ENCODE measurements at regions not wholly inside any gene's neighbourhood (a gene's known extent, or its start where the extent isn't known, plus 50 kb on each side); places are given as distances from the start of the nearest gene placed in this dataset.
A peak's percentile ranks its signal among the peaks of the same experiment; 100 is the strongest.

DNA sequence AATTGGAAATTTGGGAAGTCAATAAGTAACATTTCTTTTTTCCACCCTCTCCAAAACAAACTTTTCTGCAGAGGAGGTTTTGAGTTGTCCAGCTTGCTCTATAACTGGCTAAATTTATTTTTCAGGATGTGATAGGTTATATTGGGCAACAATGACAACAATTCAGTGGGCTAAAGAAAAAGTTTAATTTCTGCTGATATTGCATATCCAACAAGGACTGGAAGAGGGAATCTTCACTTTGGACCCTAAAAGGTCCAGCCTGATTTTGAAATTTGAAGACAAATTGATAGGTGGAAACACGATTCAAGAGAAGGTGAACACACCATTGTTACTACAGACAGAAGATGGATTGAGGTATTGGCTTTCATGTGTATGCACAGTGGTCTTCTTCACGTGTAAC lies 393.1 kb downstream of the BRINP1 start:
- no peak for DNase-seq (ENCODE audit: low read depth in 4 of 4, low spot score in 3 of 4)

DNA sequence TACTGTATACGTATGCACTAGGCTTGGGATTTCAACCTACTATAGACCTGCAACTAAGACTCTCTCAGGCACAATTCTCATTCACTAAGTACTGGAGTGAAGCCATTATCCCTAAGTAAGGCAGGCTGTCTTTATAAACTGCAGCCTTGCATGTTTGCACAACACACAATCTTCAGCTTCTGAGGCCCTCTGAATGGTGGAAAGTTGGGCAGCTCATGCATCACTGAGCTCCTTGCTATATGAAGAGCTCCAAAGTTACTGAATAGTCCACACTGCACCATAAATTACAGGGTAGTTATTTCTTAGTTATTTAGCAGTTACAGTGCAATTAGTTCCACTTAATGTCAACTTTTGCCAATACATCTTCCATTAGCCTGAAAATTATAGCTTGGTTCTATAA lies 384.6 kb downstream of the BRINP1 start:
- no peak for DNase-seq (ENCODE audit: low read depth in 4 of 4, low spot score in 3 of 4)

DNA sequence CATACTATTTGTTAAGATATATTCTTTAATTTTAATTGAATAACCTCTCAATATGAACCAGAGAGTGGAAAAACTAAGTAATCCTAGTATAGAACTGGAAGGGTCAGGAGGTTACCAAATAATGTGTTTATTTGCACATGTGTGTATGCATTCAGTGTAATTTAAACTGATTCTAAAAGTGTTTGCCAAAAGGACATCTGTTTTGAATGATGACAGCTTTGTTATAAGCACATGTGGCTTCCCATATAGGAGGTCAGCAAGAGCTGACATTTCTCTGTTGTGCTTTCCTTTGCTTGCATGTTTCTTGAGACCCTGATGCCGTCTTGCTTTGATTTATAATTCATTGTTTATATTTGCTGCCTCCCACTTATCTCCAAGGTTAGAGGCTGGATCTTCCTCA lies 383.4 kb downstream of the BRINP1 start:
- DNase-seq (ENCODE audit: low read depth in 4 of 4, low spot score in 3 of 4): no peak

DNA sequence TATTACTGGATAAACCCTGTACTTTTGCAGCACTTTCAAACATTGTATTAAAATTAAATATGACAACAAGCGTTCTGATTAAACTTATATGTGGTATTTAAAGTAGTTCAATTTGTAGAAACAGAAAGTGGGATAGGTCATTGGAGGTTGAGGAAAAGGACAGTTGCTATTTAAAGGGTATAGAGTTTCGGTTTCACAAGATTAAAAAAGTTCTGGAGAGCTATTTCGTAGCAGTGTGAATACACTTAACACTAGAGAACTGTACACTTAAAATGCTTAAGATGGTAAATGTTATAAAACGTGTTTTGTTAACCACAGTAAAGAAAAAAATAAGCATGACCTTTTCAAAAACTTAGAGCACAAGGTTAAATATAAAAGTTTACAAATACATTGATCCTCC lies 382.1 kb downstream of the BRINP1 start:
- DNase-seq (ENCODE audit: low read depth in 4 of 4, low spot score in 3 of 4): no peak

DNA sequence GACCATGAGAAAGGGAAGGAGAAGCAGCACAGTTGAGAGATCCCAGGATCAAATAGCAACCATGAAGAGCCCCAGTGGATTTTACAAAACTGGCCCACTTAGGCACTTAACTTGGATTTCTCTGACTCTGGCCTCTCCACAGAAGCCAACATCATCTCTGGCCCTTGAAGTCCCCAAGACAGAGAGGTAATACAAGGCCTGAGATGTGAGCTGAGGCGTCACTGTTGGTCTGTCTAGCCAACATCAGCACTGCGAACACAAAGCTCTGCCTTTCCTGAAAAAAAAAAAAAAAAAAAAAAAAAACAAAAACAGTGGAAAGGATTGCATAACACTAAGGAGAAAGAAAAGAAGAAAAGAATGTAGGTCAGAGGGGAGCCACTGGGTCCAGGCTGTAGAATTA lies 378.3 kb downstream of the BRINP1 start:
- DNase-seq (ENCODE audit: low read depth in 4 of 4, low spot score in 3 of 4): no peak

DNA sequence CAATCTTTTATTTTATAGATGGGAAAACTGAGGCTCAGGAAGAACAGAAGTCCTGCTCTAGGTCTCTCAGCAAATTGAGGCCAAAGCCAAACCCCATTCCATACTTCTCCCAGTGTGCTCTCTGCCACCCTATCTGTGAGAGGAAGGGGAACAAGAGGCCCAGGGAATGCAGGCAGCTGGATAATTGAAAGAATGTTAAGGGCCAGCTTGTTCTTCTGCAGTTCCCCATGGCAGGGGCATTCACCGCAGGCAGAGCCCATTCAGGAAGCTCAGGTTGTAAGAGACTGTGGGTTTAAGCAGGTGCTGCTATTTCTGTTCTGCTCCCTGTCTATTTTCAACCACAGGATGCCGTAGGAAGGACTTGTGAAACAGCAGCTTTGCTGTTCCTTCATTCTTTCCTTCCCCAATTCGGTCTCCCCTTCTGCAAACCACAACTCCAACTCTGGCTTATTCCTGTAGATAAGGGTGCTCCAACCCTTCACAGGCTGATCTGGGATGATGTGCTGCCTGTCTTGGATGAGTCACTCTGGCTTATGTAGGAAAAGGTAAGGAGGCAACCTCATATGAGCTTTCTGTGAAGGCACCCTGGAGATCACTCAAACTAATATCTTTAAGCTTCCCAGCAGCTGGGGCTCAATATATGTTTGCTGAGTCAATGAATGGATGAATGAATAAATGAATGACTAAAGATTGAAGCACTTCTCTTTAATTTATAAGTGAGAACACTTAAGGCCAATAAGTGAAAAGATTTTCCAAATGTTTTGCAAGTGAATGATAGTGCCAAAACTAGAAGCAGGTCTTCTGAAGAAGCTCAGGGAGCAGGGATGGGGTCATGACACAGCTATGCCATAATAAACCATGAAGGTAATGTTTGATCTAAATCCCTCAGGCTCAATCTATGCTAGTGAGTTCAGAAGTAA lies 377.6 kb downstream of the BRINP1 start:
- DNase-seq (ENCODE audit: low read depth in 4 of 4, low spot score in 3 of 4): no peak

DNA sequence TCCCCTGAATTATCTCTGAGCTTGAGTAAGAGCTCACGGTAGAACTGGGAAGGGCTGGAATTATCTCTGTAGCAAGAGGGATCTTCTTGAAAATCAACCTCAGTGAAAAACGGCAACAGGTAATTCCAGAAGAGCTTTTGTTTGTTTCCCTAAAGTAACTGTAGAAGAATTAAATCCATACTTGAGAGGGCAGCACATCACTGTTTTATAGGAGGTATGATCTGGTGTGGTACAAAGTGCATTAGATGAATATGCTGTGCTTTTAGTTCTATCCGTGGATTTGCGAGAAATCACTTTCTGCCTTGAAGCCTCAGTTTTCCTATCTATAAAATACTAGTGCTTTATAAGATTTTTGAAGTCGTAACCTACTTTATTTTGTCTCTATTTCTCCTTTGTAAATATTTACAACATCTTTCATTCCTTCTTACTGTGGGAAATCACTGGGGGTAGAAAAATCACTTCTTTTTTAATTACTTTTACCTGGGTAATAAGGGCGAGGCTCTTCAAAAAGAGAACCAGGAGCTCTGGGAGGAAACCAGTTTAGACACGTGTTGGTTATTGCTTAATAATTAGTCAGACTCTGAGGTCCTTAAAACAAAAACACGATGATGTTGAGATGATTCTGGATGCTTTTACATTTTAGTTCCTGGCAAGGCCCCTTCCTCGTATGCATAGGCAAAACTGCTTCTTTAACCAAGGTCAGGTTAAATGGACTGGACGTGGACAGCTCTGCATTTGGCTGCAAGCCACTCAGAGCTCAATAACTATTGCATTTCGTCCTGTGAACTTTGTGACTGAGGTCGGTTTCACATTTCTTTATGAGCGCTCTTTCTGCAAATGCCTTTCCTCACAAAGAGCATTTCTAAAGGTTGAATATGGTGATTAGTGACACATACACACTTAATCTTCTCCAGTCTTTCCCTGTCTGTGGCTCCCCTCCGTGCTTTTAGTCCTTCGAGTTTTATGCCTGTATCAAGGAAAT lies 376.1 kb downstream of the BRINP1 start:
- no peak for DNase-seq (ENCODE audit: low read depth in 4 of 4, low spot score in 3 of 4)

DNA sequence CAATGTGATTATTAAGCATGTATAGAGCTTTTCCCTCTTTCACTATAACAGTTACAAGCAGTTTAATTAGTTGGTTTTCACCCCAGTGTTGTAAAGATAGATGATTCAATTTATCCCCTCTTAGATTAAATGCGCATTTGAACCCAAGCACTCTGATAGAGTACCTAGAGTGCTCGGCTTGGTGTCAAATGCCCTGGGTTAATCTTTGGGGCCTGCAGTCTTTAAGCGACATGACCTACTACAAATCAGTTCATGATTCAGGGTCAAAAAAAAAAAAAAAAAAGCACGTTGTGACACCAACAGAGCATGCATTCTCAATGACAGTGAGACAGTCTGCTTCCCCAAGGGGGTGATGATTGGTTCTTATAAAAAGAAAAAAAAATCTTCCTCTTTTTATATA lies 375.3 kb downstream of the BRINP1 start:
- no peak for DNase-seq (ENCODE audit: low read depth in 4 of 4, low spot score in 3 of 4)

DNA sequence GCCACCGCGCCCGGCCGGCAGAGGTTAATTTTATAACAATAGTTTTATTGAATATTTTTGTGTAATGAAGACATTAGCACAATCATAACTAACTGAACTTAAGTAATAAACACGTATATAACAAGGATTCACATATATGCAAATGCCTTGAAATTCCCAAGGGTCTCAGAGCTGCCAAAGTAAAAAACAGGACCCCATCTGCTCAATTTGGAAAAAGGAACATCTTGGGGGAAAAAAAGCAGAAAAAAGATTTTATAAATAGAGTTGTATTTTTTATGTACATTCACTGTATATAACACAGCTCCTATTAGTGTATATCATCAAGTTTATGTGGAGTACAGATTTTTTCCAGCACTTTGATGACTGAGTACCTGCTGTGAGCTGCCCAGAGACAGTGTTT lies 366.7 kb downstream of the BRINP1 start:
- DNase-seq (ENCODE audit: low read depth in 4 of 4, low spot score in 3 of 4): no peak

DNA sequence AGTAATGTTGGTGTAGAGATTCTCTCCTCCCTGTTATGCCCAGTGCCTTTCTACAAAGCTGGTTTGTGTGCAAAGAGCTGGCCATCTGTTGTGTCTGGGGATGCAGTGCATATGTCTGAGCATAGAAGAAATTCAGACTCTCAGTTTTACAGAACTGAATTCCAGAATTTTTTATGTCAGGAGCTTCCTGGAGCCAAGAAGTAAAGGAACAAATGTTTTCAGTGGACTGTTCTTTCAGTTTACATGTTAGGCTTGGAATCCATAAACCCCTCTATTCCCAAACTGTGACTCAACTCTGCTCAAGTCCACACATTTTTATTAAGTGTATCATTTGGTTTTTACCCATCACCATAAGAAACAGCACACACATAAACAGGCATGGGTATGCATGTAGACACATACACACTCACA lies 366.0 kb downstream of the BRINP1 start:
- DNase-seq (ENCODE audit: low read depth in 4 of 4, low spot score in 3 of 4): no peak

DNA sequence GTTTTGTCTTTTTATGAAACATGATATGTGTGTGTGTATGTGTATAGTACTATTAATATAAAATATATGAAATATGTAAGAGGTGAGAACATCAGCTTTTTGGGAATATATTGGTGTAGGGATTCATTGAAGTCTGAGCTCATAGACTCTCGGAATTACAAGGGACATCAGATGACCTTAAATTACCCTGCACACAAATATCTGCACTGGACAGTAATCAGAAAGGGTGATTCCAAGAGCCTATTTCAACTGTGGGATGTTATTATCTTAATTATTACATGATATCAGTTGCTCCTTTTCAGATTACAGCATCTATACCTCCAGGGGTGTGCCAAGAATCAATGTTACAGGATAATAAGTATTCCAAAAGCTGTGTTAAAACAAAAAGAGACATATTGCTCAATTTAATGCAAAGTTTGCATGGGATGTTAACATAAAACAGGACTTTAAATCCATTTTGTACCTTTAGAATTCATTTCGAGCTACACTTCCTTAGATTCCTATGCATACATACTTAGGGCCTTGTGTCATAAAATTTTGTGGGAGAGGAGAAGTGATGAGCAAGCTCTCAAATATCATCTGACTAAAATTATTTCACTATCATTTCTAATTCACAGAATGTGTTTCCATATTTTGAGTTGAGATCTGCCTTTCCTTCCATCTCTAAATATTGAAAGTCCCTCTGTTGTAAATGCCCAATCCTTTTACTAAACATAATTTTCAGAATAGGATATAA lies 365.2 kb downstream of the BRINP1 start:
- DNase-seq (ENCODE audit: low read depth in 4 of 4, low spot score in 3 of 4): no peak

DNA sequence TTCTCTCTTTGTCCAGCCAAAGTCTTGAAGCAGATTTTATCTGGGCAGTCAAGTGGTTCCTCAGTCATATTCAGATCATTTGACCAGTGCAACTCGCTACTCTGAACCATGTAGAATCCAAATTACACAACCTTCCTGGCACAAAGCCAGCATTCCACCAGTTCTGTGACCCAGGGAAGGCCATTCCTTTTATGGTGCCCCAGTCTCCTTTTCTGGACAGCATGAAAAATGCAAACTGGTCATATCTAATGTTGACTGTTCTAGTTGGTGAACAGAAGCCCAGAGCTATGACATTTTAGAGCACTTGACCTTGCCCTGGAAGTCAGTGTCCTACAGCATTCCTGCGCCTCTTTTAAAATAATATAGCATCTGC lies 364.6 kb downstream of the BRINP1 start:
- DNase-seq (ENCODE audit: low read depth in 4 of 4, low spot score in 3 of 4): peak; percentile 50 to 68 (median 66)

DNA sequence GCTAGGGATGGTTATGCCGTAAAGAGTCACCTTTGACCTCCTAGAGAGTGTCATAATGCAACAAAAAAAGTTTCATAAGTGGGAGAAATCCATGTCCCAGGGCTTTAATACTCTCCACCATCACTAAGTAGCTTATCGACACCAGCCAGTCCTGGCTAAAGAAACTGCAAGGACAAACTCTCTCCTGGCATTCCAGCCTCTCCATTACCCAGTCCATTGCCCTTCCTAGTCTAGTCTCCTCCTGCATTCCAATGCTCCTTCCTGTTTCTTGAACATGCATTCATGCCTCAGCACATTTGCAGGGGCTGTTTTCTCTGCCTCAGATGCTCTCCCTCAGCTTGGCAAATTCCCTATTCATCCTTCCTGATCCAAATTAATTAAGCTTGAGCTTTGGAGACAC lies 364.1 kb downstream of the BRINP1 start:
- no peak for DNase-seq (ENCODE audit: low read depth in 4 of 4, low spot score in 3 of 4)

DNA sequence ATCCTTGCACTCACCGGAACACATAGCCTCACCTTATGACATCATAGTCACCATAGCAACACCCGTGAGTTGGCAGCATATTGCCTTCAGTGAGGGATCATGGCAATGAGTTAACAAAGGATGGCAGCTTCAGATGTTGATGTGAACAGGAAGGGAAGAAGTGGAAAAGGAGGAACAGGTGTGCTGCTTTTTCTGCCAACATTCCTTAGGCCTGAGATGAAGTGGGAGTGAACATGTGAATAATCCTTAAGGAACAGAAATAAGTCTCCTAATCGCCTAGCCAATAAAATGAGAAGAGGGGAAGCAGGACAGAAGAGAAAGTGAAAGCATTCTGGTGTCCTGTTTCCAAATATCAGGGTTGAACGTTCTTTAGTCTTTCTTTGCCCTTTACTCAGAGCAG lies 360.0 kb downstream of the BRINP1 start:
- DNase-seq (ENCODE audit: low read depth in 4 of 4, low spot score in 3 of 4): no peak

DNA sequence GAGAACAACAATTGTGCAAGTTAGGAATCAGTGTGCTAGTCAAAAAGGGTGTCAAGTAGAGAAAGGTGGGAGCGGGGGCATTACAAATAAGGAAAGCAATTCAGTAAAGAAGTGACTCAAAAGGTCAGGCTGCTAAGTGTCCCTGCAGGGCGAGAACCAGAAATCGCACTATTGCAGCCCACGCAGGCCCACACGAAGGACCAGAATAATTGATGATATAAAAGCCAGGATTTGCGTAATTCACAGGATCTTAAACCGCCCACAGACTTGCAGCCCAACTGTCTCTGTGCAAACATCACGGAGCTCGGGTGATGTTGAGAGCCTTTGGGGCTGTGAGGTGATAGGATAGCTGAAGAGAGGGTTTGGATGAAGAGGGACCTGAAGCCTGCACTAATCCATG lies 349.0 kb downstream of the BRINP1 start:
- no peak for DNase-seq (ENCODE audit: low read depth in 4 of 4, low spot score in 3 of 4)

DNA sequence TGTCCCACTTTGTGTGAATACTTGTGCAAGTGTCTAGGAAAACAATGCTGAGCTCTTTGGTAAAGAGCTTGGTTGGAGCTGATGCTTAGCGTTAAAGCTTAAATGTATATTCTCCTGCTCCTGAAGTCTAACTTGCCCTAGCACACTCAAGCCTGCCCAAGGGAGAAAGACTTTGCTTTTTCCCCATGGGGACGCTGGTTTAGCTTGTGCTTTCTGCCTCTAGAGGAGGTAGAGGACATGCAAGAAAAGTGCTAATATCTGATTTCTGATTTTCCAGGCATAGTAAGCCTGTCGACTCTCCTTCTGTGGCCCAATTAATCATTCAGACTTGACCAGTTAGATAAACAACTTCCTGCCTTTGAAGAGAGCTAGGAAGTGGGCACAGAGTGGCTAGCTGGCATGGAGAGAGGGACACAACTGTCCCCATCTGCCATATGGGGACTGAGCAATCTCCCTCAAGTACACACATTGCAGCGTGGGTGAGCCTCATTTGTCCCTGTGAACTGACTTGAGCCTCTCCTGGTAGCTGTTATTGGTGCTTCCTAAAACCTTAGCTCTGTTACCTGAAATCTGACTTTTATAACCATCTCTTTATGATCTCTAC lies 348.4 kb downstream of the BRINP1 start:
- DNase-seq (ENCODE audit: low read depth in 4 of 4, low spot score in 3 of 4): no peak

DNA sequence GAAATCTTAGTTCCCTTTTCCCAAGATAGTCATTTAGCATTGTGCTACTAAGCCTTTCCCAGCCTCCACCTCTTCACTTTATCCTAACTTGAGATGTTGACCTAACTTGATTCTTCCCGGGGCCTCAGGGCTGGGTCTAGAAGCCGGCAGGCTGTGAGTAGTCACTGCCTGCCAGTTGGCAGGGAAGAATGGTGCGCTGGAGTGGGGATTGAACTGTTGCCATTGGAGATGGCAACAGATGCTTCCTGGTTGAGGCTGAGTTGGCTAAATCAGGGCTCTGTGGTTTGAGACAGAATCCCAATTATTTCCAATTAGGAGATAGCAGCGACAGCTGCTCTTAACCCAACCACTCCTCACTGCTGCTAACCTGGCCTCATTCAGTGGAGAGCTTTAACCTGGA lies 343.1 kb downstream of the BRINP1 start:
- no peak for DNase-seq (ENCODE audit: low read depth in 4 of 4, low spot score in 3 of 4)

DNA sequence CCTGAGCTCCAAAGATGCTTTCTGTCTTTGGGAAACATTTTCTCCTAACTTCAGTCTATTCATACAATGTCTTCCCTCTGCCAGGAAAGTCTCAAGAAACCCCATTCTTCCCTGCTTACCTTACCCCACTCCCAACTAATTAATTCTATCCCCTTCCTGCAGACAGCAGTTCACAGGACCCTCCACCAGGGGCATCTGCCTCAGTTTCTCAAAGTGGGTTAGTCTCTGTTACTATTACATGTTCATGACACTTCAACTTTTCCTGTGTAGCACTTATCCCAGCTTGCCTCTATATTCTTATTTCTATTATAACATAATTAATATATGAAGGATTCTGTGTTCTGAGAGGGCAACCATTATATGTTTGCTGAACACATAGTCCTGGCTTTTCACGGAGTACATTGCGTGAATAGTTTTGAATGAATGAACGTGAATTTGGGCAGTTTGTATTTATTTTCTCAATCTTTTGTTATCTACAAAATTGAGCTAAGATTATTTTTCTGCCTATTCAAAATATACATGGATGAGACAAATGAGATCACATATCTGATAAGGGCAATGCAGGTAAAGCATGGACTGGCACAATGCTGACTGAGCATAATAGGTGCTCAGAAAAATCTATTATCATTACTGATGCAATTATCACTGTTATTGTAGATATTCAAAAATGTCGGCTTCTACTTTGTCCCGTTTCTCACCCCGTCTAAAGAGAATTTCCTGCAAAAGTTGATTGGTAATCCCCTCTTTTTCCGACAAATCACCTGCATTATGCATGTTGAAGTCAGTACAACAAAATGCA lies 341.1 kb downstream of the BRINP1 start:
- no peak for DNase-seq (ENCODE audit: low read depth in 4 of 4, low spot score in 3 of 4)

DNA sequence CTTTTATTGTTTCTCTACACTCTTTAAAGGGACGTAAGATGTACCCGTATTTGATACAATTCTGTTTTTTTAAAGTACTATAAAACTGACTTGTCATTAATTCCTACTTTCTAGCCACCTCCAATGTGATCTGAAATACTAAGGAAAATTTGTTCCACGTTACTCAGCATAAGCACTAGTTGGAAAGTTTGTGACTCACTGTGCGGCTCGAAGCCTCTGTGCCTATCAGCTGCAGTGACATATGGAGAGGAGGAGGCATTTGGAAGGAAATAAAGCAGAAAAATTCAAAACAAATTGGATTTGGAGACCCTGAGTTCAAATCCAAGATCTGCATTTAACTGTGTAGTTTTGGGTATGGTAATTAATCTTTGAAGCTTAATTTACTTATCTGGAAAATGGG lies 339.3 kb downstream of the BRINP1 start:
- DNase-seq (ENCODE audit: low read depth in 4 of 4, low spot score in 3 of 4): no peak

DNA sequence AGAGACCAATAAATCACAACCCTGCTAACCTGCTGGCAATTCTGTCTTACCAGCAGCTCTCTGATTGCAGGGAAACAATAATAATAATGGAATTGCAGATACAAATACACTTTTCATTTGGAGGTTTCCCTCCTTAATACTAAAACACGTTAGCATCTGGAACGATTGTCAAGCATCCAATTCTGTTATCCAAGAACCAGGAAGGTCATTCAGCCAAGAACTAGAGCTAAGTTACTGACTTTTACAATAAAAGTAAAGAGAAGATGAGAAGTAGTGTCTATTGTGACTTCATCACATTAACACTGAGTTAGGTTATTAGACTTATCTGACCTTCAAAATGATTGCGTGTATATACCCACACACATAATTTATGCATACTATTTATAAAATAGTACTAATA lies 335.6 kb downstream of the BRINP1 start:
- no peak for DNase-seq (ENCODE audit: low read depth in 4 of 4, low spot score in 3 of 4)
